Stomach smooth muscle (tissue), 2 donors: ENCODE measurements at regions not wholly inside any gene's neighbourhood (a gene's known extent, or its start where the extent isn't known, plus 50 kb on each side); places are given as distances from the start of the nearest gene placed in this dataset.

ENCODE experiments used
- H3K27ac ChIP-seq: one replicate; pipeline ENCODE4 v1.7.0; 2013; ENCODE audit warnings: mild to moderate bottlenecking, low read length, inconsistent platforms
- H3K27me3 ChIP-seq, 2 donors: one replicate each; pipeline ENCODE4 v1.7.0; 2013; ENCODE audit warnings: low read length in 2 of 2; ENCODE audit not compliant: insufficient read depth in 2 of 2, control insufficient read depth in 1 of 2
- H3K36me3 ChIP-seq, 2 donors: one replicate each; pipeline ENCODE4 v1.7.0; 2013; ENCODE audit warnings: low read length in 2 of 2; ENCODE audit not compliant: control insufficient read depth in 2 of 2, insufficient read depth in 2 of 2
- H3K4me1 ChIP-seq: one replicate; pipeline ENCODE4 v1.7.0; 2013; ENCODE audit warnings: low read length; ENCODE audit not compliant: control insufficient read depth, insufficient read depth
- H3K4me3 ChIP-seq, 2 donors: one replicate each; pipeline ENCODE4 v1.7.0; 2013; ENCODE audit warnings: low read length in 2 of 2
- H3K9ac ChIP-seq, 2 donors: one replicate each; pipeline ENCODE4 v1.7.0; 2013; ENCODE audit warnings: low read length in 2 of 2, mild to moderate bottlenecking in 1 of 2
- H3K9me3 ChIP-seq, 2 donors: one replicate each; pipeline ENCODE4 v1.7.0; 2013; ENCODE audit warnings: low read length in 2 of 2; ENCODE audit not compliant: control insufficient read depth in 2 of 2
- donor health status: healthy.
- donor health status: Pancreatic carcinoma.

- H3K36me3 ChIP-seq = no peaks in the 10 kb centered on the region
- H3K9ac ChIP-seq = no peak overlapping the region
- H3K27me3 ChIP-seq = no peaks in the 10 kb centered on the region
- H3K4me1 ChIP-seq = no peaks in the 10 kb centered on the region
- no peak overlapping the region for H3K4me3 ChIP-seq
- H3K27ac ChIP-seq = no peak overlapping the region
- no peaks in the 10 kb centered on the region for H3K9me3 ChIP-seq
Measured at GRCh38 chr6:81820422-81820821, 67.9 kb upstream of the TENT5A start.

GRCh38 chr6:81819767-81820166 is 67.3 kb upstream of the TENT5A start:
- H3K36me3 ChIP-seq = no peaks in the 10 kb centered on the region
- no peak overlapping the region for H3K27ac ChIP-seq
- H3K9ac ChIP-seq = no peak overlapping the region
- no peak overlapping the region for H3K4me3 ChIP-seq
- H3K9me3 ChIP-seq = no peaks in the 10 kb centered on the region
- H3K27me3 ChIP-seq = no peaks in the 10 kb centered on the region
- H3K4me1 ChIP-seq = no peaks in the 10 kb centered on the region

GRCh38 chr6:81818901-81819361 is 66.5 kb upstream of the TENT5A start:
- H3K4me3 ChIP-seq = no peak overlapping the region
- H3K4me1 ChIP-seq = no peaks in the 10 kb centered on the region
- H3K36me3 ChIP-seq = no peaks in the 10 kb centered on the region
- H3K27ac ChIP-seq = no peak overlapping the region
- no peak overlapping the region for H3K9ac ChIP-seq
- no peaks in the 10 kb centered on the region for H3K9me3 ChIP-seq
- no peaks in the 10 kb centered on the region for H3K27me3 ChIP-seq

GRCh38 chr6:81816380-81816779 is 63.9 kb upstream of the TENT5A start:
- Histone ChIP-seq H3K27ac (no peak overlapping the region), H3K4me3 (no peak overlapping the region), H3K4me1 (no peaks in the 10 kb centered on the region), H3K9me3 (no peaks in the 10 kb centered on the region), H3K27me3 (no peaks in the 10 kb centered on the region), H3K9ac (no peak overlapping the region), H3K36me3 (no peaks in the 10 kb centered on the region)

- H3K27ac ChIP-seq = no peak overlapping the region
- H3K4me1 ChIP-seq = no peaks in the 10 kb centered on the region
- no peaks in the 10 kb centered on the region for H3K27me3 ChIP-seq
- H3K36me3 ChIP-seq = no peaks in the 10 kb centered on the region
- no peak overlapping the region for H3K9ac ChIP-seq
- H3K4me3 ChIP-seq = no peak overlapping the region
- no peaks in the 10 kb centered on the region for H3K9me3 ChIP-seq
Measured at GRCh38 chr6:81814370-81815076, 62.0 kb upstream of the TENT5A start.

GRCh38 chr6:81813305-81813704 is 60.8 kb upstream of the TENT5A start:
- Histone ChIP-seq H3K27me3 (no peaks in the 10 kb centered on the region), H3K9ac (no peak overlapping the region), H3K9me3 (no peaks in the 10 kb centered on the region), H3K4me3 (no peak overlapping the region), H3K4me1 (no peaks in the 10 kb centered on the region), H3K27ac (no peak overlapping the region), H3K36me3 (no peaks in the 10 kb centered on the region)

GRCh38 chr6:81812401-81812800 is 59.9 kb upstream of the TENT5A start:
- H3K27me3 ChIP-seq = no peaks in the 10 kb centered on the region
- no peaks in the 10 kb centered on the region for H3K4me1 ChIP-seq
- no peak overlapping the region for H3K27ac ChIP-seq
- H3K9ac ChIP-seq = no peak overlapping the region
- no peak overlapping the region for H3K4me3 ChIP-seq
- H3K9me3 ChIP-seq = no peaks in the 10 kb centered on the region
- no peaks in the 10 kb centered on the region for H3K36me3 ChIP-seq

GRCh38 chr6:81808851-81809570 is 56.5 kb upstream of the TENT5A start:
- Histone ChIP-seq H3K27ac (peak overlapping the region; percentile 26), H3K36me3 (no peaks in the 10 kb centered on the region), H3K9me3 (no peaks in the 10 kb centered on the region), H3K4me3 (peak overlapping the region; percentile 27 to 61), H3K4me1 (no peaks in the 10 kb centered on the region), H3K9ac (no peak overlapping the region), H3K27me3 (no peaks in the 10 kb centered on the region)

- Histone ChIP-seq H3K27me3 (no peaks in the 10 kb centered on the region), H3K27ac (no peak overlapping the region), H3K9ac (no peak overlapping the region), H3K36me3 (no peaks in the 10 kb centered on the region), H3K4me1 (no peaks in the 10 kb centered on the region), H3K4me3 (no peak overlapping the region), H3K9me3 (no peaks in the 10 kb centered on the region)
Measured at GRCh38 chr6:81806793-81807565, 54.5 kb upstream of the TENT5A start.

GRCh38 chr6:81802356-81802755 is 49.9 kb upstream of the TENT5A start:
- Histone ChIP-seq H3K9ac (no peak overlapping the region), H3K9me3 (no peaks in the 10 kb centered on the region), H3K4me1 (no peaks in the 10 kb centered on the region), H3K27ac (no peak overlapping the region), H3K4me3 (no peak overlapping the region), H3K27me3 (no peaks in the 10 kb centered on the region), H3K36me3 (no peaks in the 10 kb centered on the region)
